GM18951 (cell line): ENCODE measurements at regions not wholly inside any gene's neighbourhood (a gene's known extent, or its start where the extent isn't known, plus 50 kb on each side); places are given as distances from the start of the nearest gene placed in this dataset.

Source experiments
- POLR2A ChIP-seq: IDR thresholded peaks from 4 replicates; pipeline ENCODE4 v1.6.1; 2011; ENCODE audit warnings: mild to moderate bottlenecking; ENCODE audit not compliant: insufficient read length, insufficient read depth; ENCODE audit errors: extremely low read depth
- in situ Hi-C: fragments of 300-500 bp; cut with MboI; formaldehyde crosslinking; loops from one replicate; pipeline ENCODE4 v1.12.0; 2022; ENCODE audit warnings: low sequenced_read_pairs, mixed read lengths, inconsistent platforms; ENCODE audit not compliant: unreplicated experiment

GRCh38 chr4:22969287-22969896 lies 276.7 kb downstream of the GBA3 start:
- in situ Hi-C loops, result no loop called here
- TF ChIP-seq POLR2A, result no peak

DNA sequence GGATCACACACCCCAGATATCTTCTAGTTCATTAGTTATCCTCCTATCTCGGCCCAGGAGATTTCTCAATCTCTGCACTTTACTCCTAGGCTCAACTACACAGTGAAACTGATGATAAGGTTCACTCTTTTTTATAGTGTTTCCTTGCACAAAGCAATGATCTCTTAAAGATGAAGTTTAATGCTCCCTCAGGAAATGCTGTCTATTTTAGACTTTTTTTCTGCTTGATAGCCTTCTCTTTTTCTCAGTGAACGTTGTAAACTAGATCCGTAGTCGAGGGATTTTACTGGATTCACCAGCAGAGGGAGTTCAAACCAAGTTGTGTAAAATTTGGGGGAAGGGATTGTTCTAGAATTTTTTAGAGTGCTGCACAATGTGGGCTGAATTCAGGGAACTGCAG lies 269.6 kb downstream of the GBA3 start:
- in situ Hi-C loops, result no loop called here

DNA sequence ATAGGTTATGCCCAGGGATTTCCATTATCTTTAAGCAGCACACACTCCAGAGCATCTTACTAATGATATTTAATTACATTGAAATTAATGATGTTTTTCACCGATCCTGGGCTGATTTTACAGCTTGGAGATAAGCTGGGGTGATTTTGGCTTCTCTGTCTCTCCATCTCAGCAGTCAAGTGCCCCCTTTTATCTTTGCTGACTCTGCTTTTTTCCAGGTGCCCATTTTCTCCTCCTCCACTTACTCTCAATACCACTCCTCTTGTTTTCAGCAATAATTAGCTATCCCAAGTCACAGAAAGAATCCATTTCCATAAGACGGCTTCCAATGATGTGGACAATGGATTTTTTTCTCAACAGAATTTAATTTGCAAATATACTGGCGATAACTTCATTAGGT lies 266.7 kb downstream of the GBA3 start:
- in situ Hi-C loops, result no loop called here
- no peak for TF ChIP-seq POLR2A

More for the DNA sequence above, 269.6 kb downstream of the GBA3 start:
- TF ChIP-seq POLR2A, result no peak

DNA sequence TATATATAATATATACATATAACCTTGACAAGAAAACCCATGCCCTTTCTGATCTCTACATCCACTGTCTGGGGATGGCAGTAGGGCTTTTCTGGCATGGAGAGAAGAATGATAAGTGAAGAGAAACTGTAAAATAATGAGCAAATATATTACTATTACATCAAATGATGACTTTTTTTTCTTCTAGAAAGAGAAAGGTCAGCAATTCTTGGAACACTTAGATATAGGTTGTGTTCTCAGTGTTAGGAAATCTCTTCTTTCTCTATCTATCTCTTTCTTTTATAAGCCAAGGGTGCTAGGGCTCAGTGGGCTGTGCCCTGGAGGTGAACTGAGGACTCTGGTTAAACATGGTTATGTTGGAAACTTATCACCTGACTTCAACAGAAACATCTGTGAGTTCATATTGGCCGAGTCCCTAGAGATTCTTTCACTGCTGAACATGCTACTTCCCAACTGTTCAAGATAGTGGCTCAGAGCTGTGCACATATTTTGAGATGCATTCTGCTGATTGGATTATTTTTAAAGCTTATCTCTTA lies 265.1 kb downstream of the GBA3 start:
- in situ Hi-C loops, result no loop called here
- no peak for TF ChIP-seq POLR2A

DNA sequence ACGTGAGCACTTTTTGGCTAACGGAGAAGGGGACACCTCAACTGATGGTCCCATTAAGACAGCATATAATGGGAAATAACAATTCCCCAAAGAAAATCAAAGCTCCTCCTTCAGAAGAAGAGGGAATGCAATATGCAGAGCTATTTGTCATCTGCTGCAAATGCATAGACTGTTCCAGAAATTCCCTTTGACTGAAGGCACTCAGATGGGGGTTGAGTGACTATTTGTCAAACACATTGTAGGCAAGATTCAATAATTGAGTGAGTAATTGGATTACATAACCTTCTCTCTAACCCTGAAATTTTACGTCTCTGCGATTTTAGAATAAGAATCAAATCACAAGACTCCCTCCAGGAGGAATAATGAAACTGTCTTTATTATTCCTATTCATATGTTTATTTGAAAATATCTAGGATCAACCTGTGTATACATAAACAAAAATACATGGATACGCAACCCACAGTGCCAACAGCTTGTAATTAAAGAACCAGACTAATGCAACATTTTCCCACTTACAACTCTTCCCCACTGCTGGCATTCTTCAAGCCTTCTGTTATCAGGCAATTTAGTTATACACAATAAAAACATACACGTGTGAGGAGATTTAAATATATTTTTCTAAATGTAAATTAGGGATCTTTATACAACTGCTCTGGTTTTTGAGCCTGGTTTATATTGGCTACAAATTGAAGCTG lies 256.6 kb downstream of the GBA3 start:
- in situ Hi-C loops, result no loop called here
- no peak for TF ChIP-seq POLR2A

DNA sequence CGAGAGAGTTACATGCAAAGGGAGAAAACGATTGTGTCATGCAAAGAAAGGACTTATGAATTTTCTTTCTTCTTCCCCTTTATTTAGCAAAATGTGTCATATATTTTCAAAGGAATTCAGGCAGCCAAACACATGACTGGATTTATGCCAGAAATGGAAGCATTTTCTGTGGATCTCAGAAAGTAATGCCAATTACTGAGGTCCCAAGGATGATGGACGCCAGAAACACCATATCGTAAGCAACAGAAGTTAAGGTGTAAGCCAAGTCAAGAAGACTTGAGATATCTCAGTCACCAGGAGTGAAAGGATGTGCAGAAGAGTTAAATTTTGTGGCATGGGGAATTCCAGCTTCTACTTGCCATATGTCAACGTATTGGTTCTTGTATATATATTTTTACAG lies 255.1 kb downstream of the GBA3 start:
- no peak for TF ChIP-seq POLR2A
- in situ Hi-C loops, result no loop called here

- TF ChIP-seq POLR2A, result no peak
- in situ Hi-C loops, result no loop called here
These were observed 250.3 kb downstream of the GBA3 start for GRCh38 chr4:22942920-22943559.

DNA sequence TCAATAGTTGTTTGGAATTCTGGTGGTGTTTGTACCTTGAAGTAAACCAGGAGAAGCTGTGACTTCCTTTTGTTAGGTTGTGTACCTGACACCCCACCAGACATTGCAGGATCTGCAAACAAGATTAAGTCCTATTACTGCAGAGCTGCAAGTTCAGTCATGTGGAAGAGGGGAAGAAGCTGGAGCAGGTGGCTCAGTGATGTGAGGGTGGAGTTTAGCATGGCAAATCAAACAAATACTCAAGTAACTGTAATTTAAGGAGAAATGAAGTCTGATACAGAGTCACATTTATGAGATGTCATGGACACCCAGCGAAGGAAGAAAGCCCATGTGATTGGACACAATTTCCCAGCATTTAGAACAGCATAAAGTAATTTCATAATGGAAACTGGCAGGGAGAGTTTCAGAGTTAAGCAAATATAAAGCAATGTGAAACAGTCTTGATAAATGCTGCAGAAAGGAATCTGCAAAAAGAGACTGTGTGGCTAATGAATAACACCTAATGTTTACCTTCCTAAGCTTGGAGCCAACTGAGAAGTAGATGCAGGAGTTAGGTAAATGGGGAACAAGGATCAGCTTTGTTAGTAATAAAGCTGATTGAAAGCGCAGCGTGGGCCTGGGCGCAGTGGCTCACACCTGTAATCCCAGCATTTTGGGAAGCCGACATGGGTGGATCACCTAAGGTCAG lies 249.1 kb downstream of the GBA3 start:
- no peak for TF ChIP-seq POLR2A
- in situ Hi-C loops, result no loop called here

DNA sequence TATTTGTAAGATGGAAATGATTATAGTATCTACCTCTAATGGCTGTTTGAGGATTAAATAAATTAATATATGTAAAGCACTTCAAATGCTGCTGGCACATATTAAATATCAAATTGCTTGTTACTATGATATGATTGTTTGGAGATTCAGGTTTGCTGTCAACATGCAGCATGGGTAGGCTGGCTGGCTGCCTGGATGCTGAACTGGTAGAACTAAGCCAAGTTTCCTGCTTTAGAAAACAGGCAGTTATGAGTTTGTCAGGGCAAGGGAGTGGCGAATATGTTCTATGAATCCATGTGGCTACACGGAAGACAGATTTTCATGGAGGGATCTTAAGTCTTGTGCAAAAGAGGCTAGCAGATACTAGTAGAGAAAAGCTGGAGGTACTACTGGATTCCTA lies 239.6 kb downstream of the GBA3 start:
- in situ Hi-C loops, result no loop called here
- TF ChIP-seq POLR2A, result no peak

- in situ Hi-C loops, result no loop called here
- TF ChIP-seq POLR2A, result no peak
These were observed 229.7 kb downstream of the GBA3 start for GRCh38 chr4:22922426-22922825.

GRCh38 chr4:22921936-22922335 lies 229.2 kb downstream of the GBA3 start:
- no peak for TF ChIP-seq POLR2A
- in situ Hi-C loops, result no loop called here

- TF ChIP-seq POLR2A, result no peak
- in situ Hi-C loops, result no loop called here
These were observed 218.5 kb downstream of the GBA3 start for GRCh38 chr4:22911285-22911684.

DNA sequence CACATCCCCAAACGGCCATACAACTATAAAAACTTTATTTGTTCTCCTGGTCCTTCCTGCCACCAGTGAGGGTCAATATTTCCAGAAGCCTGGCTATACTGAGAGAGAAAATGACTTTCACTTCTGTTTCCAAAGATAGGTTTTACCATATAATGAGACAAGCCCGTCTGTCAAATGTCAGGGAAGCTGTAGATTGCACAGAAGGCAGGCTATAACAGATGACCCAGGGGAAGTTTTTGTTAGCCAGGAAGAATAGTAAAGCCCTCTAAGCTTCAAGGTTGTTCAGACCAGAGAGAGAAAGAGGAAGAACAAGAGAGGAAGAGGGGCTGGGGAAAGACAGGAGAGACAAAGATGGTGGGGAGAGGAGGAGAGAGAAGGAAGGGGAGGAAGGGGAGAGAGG lies 217.5 kb downstream of the GBA3 start:
- in situ Hi-C loops, result no loop called here
- no peak for TF ChIP-seq POLR2A

DNA sequence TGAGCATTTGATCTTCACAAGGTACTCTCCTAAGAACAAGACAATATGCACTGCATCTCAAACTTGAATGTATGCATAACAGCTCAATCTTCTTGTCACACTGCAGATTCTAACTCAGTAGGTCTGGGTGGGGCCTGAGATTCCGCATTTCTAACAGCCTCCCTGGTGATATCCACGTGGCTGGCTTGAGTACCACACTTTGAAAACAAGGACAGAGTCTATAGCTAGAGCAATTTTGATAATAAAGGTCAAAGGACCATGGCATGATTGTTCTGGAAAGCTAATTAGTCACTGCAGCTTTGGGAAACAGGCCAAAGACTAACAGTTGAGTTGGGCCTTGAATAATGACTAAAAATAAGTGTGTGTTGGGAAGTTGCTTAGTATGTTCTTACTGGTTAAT lies 213.3 kb downstream of the GBA3 start:
- in situ Hi-C loops, result no loop called here
- no peak for TF ChIP-seq POLR2A

DNA sequence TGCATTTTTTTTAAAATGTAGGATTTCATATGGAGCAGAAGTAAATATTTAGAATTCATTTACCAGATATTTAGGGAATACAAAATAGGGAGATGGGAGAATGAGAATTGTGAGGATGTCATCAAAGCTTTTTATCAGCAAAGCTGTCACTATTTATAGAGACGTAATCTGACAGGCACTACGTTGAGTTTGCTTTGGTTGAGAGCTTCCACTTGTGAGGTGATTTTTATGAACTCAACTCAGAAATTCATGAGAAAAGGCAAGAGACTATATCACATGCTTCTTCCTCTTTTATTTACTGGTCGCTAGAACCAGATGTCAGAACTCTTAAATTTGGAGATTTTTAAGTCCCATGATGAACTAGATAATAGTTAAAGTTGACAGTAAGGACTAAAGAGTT lies 211.2 kb downstream of the GBA3 start:
- in situ Hi-C loops, result no loop called here
- TF ChIP-seq POLR2A, result no peak
